ENCODE measurements at regions not wholly inside any gene's neighbourhood (a gene's known extent, or its start where the extent isn't known, plus 50 kb on each side); places are given as distances from the start of the nearest gene placed in this dataset.
"Not testable (repeated sequence)": the region's sequence is repeated elsewhere in the genome, so short reads cannot be mapped to it uniquely, and the experiment has no call there.

DNA sequence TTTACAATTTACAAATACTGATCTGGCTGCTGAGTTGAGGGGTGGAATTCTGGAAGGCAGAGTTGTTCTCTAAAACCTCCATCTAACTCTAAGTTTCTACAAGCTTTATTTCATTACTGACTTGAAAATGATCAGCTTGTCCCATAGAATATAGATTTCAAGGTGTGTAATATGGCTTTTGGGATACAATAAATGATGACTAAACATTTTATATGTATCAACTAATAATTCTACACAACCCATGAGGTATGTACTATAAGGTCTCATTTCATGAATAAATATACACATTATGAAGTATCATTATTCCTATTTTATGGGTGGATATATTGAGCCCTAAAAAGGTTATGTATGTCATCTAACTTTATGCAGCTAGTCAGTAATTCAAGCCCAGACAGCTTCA, 1214.3 kb upstream of the SORCS1 start:
- DNase-seq, result no peak

DNA sequence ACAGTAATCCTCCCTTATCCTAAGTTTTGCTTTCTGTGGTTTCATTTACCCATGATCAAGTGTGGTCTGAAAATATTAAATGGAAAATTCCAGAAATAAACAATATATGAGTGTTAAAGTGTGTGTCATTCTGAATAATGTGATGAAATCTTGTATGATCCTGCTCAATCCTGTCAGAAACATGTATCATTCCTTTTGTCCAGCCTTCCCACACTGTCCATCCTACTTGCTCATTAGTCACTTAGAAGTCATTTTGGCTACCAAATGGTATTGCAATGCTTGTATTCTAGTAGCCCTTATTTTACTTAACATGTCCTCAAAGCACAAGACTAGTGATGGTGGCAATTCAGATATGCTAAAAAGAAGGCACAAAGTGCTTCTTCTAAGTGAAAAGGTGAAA, 1211.2 kb upstream of the SORCS1 start:
- no peak for DNase-seq

DNA sequence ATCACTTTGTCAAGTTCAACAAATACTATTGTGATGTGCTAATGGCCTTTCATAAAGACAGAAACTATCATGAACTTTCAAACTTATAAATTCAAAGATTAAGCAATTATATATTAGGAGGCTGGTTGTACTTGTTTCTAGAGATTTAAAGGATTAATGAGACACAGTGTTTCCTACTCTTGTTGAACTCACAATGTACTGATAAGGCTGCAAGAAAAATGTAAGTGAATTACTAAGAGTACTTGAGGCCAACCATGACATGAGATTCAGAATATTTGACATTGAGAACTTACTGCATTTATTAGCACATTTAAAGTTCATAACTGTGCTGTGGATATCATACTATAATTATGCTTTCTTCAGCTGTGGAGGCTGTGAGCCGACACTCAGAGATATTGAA, 1210.5 kb upstream of the SORCS1 start:
- DNase-seq, result no peak

DNA sequence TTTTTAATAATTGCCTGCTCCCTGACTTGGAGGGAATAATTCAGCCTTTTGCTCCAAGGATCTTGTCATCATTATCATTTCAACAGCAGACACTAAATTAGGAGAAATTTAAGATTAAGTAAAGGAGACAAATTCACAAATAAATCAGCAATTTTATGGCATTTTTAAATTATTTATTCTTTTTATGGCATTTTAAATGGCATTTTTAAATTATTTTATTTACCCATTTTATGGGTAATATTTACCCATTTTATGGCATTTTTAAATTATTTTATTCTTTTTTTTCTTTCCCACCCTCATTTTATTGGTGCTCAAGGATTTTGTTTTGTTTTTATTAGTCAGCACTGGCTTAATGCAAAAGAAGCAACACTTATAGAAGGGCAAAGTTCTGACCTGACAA, 1201.0 kb upstream of the SORCS1 start:
- DNase-seq, result no peak

DNA sequence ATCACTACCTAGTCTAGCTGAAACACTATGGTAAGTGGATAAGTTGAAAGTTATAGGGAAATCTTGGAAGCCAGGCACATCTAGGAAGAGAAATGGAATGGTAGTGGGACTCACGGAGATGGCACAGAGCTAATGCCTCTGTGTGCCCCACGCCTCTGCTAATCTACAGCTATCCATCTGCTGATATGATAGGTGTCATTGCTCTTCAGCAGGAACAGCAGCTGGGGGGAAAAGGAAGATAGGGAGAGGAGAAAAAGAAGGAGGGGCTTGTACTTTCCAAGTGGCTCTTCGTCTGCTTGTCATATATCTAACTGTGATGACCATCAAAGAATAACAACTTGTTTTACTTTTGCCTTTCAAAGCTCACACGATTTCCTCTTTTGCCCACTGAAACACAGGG, 1199.1 kb upstream of the SORCS1 start:
- DNase-seq, result no peak

DNA sequence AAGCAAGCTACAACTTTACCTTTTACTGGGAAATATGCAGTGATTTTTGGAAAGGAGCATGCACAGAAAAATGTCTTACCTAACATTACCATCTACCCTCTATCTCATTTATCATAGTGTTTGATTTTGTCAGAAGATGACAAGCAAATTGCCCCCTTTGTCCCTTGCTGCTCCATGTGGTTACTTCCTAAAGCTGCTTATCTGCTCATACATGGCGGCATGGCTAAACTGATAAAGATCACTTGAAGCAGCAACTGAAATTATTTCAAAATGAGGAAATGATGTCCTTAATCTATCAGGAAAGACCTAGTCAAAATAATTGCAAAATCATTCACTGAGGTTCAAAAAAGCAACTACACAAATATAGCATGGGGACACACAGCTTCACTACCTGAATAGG, 1198.5 kb upstream of the SORCS1 start:
- DNase-seq, result no peak

DNA sequence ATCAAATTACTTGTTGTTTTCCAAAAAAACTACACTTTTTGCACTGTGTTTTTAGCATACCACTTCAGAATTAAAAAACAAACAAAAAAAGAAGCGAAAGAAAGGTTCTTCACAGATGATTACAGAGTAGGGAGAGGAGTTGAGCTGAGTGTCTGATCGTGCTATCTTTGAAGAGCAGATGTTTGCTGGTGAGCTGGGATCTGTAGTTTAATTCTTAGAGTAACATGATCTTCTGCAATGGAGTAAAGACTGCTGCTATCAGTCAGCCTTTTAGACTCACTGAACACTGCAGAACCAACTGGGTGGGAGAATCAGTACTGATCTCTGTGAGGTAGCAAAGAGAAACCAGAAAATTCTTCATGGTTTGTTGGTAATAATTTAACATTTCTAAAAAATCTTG, 1197.8 kb upstream of the SORCS1 start:
- no peak for DNase-seq

DNA sequence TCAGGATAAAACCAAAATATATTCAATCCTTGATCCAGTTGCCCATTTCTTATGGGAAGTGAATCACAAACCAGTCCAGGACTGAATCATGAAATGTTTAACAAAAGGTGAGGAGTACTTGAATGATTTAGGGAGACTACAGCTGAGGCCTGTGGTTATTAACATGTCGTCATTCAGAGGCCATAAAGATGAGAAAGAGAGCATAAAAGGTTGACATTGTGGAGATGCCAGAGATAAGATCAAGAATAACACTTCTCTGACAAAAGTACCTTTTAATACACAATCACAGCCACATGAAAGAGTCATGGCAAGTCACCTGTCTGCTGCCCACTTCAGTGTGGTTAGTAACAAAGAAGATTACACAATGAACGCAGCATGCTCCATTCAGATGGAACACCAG, 1195.7 kb upstream of the SORCS1 start:
- no peak for DNase-seq

DNA sequence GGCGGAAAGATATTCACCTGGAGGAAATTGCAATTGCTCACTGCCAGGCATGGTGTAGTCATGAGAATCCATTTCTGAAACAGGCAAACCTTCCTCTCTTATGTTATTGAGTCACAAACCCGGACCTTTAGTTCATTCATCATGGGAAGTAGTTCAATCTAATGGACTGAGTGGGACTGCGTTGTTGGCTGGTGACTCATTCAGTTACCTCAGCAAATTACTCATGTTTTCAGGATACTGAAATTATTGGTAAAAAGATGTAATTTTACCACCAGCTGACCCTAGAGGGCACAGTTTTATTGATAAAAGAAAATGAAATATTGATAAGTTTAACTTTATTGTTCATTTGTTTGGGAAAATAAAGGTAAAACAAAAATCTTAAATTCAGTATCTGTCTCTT, 1194.4 kb upstream of the SORCS1 start:
- no peak for DNase-seq

DNA sequence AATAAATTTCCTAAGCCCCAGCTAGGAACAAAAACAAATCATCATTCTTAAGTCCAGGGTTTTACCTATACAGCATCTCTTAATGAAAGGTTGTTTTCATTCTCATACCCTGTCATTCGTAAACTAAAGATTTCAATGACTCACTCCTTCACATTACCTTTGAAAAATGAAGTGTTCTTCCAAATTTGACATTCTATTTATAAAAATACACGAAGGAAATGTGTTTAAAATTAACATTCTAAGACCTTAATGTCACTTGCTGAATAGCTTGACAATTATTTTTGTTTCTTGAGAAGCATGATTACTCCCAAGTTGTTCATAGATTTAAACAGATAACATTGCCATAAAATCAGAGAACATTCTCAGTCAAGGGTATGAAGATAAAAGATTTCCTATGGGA, 1188.3 kb upstream of the SORCS1 start:
- DNase-seq, result no peak

DNA sequence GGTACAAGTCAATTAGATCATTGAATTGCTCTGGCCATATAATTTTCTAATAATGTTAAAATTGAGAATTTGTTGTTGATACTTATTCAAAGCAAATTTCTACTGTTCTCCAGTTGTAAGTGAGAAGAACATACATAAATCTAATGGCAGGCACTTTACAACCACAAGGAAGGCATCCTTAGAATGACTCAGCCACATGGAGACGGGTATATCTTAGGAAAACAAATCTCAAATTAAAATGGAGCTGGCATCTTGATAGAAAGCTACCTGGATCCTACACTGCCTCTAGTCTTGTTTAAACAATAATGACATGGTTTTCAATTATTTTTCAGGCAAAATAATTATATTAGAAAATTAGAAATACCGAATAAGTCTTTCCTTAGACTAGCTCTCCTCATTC, 1183.7 kb upstream of the SORCS1 start:
- no peak for DNase-seq

DNA sequence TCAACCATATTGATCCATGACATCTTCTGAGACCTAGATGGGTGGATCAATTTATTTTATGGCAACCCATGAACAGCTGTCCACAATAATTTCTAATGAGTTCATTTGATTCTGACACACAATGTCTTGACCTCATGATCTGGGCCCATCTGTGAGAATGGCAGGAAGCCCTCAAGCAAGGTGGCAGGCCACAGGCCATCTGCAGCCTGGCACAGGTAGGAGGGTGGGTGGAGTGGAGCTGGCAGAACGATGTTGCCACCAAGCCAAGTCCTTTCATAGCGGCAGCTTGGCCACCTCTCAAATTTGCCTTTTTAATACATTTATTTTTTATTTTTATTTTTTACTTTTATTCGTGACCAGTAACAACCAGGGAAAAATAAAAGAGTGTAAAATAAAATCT, 1181.6 kb upstream of the SORCS1 start:
- no peak for DNase-seq

DNA sequence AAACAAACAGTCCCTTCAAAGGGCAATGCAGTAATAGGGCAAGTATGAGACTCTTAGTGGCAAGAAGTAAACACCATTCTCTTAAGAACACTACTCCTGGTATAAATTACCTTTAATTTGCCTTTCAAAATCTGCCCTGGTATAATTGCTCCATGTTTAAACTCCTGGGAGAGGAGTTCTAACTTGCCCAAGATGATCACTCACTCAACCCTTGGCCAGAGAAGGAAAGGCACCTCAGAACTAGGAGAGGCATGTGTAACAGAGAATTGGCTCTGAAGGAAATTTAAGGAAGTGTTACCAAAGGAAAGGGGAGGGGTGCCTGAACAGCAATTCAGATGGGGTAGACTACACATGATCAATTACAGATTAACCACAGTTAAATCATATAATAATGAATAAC, 1173.6 kb upstream of the SORCS1 start:
- DNase-seq, result no peak

DNA sequence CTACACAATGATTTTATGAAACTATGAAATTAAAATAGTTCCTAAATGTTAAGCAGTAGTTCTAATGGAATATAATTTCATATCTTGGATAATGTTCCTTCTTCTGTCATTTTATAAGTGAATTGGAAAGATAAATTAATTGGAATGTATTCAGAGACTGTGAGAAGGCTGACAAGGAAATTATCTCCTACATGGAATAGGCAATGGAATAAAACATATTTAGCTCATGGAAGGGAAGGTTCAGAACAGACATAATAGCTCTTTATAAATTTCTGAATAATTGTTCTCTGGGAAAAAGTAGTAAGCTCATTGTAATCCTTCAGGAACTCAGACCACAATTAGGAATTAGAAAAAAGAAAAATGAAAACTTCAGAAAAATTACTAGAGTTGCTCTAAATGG, 1172.3 kb upstream of the SORCS1 start:
- no peak for DNase-seq

DNA sequence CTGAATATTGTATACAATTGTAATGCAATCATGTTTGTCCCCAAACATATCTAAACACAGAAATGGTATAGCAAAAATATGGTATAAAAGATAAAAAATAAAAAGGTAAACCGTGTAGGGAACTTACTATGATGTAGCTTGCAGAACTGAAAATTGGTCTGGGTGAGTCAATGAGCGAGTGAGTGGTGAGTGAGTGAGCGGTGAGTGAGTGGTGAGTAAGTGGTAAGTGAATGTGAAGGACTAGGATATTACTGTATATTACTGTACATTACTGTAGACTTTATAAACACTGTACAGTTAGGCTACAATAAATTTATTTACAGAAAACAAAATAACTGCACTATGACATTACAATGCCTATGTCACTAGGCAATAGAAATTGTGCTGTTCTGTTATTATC, 1163.2 kb upstream of the SORCS1 start:
- no peak for DNase-seq

DNA sequence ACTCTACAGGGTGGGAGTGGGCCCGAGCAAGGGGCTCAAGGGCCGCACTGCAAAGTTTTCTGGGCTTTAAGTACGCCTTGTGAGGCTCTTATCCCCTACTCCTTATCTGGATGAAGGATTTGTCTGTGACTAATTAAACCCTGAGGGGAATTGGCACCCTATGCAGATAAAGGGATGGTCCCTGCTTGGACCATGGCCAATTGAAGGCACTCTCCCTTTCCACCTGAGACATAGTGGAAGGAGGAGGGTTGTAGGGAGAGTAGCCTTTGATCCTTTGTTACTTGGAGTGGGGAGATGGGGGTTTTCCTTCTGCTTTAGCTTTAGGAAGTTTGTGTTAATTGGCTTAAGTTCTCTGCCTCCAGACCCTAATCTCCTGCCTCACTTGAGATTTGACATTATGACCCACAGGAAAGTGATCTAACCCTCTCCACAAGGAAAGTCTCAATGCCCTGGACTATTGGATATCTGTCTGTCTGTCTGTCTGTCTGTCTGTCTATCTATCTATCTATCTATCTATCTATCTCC, 1158.8 kb upstream of the SORCS1 start:
- DNase-seq, result no peak

DNA sequence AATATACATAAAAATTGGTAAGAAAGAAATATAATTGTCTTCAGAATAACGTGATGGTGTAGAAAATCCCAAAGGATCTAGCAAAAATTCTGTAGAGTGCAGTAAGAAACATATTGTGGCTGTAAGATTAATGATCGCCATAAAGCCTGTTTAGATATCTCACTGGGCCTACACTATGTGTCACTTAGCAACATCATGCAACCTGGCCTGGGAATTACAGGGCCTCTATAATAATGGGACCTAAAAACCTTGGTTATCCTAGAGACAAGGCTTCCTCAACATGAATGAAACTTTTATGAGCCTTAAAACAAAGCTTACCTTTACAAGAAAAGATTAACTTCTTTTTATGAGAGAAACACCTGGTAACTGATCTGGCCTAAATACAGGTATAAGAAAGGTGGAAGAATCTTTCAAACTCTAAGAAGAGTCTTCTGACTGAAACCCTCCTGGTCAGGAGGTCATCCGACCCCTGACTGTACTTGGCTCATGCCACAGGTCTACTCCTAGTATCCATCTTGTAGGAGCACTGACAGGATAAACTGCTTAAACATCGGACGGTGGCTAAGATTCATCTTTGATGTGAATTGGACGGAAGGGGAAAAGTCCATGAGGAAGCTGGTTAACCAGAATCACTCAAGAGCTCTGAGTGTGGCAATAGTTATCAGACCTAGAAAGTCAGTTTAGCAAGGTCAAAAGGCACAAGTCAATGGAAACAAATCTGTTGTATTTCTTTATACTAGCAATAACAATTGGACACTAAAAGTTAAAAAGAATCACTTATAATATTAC, 1155.1 kb upstream of the SORCS1 start:
- DNase-seq, result no peak

DNA sequence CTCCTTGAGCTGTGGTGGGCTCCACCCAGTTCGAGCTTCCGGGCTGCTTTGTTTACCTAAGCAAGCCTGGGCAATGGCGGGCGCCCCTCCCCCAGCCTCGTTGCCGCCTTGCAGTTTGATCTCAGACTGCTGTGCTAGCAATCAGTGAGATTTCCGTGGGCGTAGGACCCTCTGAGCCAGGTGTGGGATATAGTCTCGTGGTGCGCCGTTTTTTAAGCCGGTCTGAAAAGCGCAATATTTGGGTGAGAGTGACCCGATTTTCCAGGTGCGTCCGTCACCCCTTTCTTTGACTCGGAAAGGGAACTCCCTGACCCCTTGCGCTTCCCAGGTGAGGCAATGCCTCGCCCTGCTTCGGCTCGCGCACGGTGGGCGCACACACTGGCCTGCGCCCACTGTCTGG, 1151.1 kb upstream of the SORCS1 start:
- DNase-seq, result not testable (repeated sequence)

DNA sequence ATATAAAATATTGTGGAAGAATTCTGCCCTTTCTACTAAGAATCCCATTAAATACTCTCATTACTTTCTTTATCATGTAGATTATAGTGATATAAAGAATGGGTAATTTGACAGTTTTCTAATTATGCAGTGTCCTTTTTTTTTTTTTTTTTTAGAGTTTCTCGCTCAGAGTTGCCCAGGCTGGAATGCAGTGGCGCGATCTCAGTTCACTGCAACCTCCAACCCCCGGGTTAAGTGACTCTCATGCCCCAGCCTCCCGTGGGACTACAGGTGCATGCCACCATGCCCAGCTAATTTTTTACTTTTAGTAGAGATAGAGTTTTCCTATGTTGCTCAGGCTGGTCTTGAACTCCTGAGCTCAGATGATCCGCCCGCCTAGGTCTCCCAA, 1143.4 kb upstream of the SORCS1 start:
- DNase-seq, result no peak

DNA sequence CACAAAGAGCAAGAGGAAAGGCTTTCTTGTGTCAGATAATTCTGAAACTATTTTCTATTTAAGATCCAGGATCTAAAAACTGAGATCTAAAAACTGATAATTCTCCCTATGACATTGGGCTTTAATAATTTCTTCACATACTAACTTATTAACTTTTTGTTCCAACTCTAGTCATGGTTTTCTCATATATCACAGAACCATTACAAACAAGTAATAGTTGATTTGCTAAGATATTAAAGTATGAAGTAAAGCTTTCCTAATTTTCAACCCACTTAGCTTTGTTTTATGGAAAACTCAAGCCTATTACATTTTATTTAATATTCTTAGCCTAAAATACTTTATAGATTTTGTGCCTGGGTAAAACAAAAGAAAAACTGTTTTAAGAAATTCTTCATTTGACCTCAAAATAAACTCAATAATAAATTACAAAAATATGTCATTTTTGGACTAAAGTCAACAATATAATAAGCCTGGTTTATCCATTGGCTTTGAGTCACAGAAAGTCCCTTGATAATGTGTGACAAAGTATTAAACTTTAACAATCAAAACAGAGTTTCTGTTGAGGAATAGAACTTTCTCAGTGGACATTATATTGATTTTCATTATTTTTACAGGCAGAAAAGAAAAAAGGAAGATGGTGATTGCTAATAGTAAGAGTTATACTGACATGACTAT, 1142.9 kb upstream of the SORCS1 start:
- no peak for DNase-seq

DNA sequence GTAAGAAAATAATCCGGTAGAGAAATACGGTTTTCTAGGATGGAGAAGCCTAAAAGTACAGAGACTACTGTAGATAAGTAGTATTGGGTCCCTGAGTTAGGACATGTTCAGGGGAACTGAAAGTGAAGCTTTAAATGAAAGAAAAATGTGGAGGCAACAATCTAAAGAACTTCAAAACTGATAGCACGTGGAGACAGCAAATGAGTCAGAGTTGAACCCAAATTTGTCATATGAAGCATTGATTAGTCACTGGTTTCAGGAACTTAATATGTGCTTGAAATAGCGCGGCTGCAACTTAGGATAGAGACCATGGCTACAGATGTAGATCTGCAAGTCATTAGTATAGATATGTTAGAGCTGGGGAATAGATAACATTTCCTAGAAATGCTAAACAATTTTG, 1138.6 kb upstream of the SORCS1 start:
- no peak for DNase-seq

DNA sequence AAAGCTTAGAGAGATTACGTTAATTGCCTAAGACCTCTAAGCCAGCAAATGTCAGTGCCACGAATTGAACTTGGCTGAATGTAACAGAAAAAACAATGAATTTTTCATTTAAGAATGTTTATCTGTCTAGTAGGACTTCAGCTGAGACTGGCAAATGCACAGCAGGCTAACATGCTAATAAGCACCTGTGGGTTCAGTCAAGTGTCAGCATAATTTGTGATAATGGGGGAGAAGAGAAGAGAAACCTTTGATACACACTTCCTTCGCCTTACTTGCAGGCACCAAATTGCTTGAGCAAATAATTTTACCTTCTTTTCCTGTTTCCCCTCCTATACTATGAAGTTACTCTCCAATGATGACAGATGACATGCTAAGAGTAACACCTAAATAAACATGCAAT, 1136.5 kb upstream of the SORCS1 start:
- DNase-seq, result no peak

DNA sequence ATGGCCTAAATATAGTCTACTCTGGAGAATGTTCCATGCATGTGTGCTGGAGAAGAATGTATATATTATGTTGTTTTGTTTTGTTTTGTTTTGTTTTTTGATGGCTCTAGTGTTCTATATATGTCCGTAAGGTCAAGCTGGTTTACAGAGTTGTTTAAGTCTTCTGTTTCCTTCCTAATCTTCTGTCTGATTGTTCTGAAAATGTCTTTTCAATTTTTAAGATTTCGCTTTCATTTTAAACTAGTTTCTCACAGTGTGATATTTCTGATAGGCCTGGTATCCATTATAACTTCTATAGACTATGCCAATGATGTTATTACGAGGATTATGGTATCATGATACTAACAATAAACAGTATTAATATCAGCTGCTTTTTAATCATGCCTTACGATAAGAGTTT, 1126.3 kb upstream of the SORCS1 start:
- no peak for DNase-seq

DNA sequence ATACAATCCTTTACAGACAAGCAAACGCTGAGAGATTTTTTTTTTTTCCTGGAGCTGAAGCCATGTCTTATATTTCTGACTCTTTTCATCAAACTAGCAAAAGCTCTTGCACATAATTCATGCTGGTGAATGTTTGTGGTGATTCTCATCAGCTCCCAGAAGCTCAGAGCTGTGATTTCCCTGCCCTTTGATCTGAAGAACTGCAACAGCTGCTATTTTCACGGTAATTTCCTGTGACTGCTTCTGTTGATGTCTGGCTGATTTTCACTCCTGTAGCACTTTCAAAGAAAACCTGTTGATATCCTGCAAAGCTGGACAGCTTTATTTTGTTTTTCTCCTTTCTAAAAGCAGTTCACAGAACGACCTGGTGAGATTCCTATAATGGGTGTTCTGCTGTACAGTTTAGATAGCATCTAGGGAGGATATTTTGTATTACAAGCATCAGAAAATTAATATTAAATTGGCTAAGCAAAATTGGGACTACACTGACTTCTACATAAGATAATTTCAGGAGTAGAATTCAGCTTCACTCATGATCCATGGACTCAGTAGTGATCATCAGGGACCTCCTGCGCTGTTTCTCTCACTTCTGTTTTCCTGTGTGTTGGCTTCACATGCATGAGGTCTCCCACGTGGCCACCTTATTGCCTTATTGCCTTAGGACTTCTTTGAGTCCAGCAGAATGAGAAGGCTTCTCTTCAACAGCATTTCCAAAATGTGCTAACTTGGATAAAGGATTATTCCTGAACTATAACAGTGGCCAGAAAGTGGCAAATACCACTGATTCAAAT, 1111.6 kb upstream of the SORCS1 start:
- no peak for DNase-seq

Data from NCI-H1092 treated with DMSO at 0.1 percent for 48 hours (cell line).